ENCODE measurements at regions not wholly inside any gene's neighbourhood (a gene's known extent, or its start where the extent isn't known, plus 50 kb on each side); places are given as distances from the start of the nearest gene placed in this dataset.

- Mint-ChIP-seq H3K36me3 (ENCODE audit: insufficient read depth in 2 of 2) (no peaks in the 10 kb centered on the region), H3K27ac (no peak overlapping the region), H3K4me3 (no peak overlapping the region), H3K4me1 (ENCODE audit: low read depth) (no peaks in the 10 kb centered on the region), H3K27me3 (ENCODE audit: low read depth) (no peaks in the 10 kb centered on the region), H3K9me3 (no peaks in the 10 kb centered on the region)
- ATAC-seq (replicated peaks in 1 of 2), result no peak
- no peak for DNase-seq
Measured at GRCh38 chr22:49238181-49239141, 589.2 kb downstream of the BRD1 start.

- ATAC-seq (replicated peaks in 1 of 2), result no peak
- Mint-ChIP-seq H3K9me3 (no peaks in the 10 kb centered on the region), H3K4me1 (ENCODE audit: low read depth) (no peaks in the 10 kb centered on the region), H3K4me3 (no peak overlapping the region), H3K27me3 (ENCODE audit: low read depth) (no peaks in the 10 kb centered on the region), H3K36me3 (ENCODE audit: insufficient read depth in 2 of 2) (no peaks in the 10 kb centered on the region), H3K27ac (no peak overlapping the region)
- DNase-seq, result no peak
Measured at GRCh38 chr22:49237703-49238102, 590.0 kb downstream of the BRD1 start.

GRCh38 chr22:49237279-49237678 lies 590.4 kb downstream of the BRD1 start:
- ATAC-seq (replicated peaks in 1 of 2), result no peak
- DNase-seq, result no peak
- no peaks in the 10 kb centered on the region for H3K36me3 Mint-ChIP-seq (ENCODE audit: insufficient read depth in 2 of 2)
- no peak overlapping the region for H3K27ac Mint-ChIP-seq
- no peak overlapping the region for H3K4me3 Mint-ChIP-seq
- H3K4me1 Mint-ChIP-seq (ENCODE audit: low read depth), result no peaks in the 10 kb centered on the region
- no peaks in the 10 kb centered on the region for H3K9me3 Mint-ChIP-seq
- H3K27me3 Mint-ChIP-seq (ENCODE audit: low read depth), result no peaks in the 10 kb centered on the region

- no peaks in the 10 kb centered on the region for H3K27me3 Mint-ChIP-seq (ENCODE audit: low read depth)
- no peaks in the 10 kb centered on the region for H3K36me3 Mint-ChIP-seq (ENCODE audit: insufficient read depth in 2 of 2)
- H3K9me3 Mint-ChIP-seq, result no peaks in the 10 kb centered on the region
- H3K27ac Mint-ChIP-seq, result no peak overlapping the region
- no peak overlapping the region for H3K4me3 Mint-ChIP-seq
- ATAC-seq (replicated peaks in 1 of 2) (no peak), DNase-seq (no peak)
- no peaks in the 10 kb centered on the region for H3K4me1 Mint-ChIP-seq (ENCODE audit: low read depth)
Measured at GRCh38 chr22:49236541-49237075, 591.1 kb downstream of the BRD1 start.

GRCh38 chr22:49235463-49236300 lies 592.0 kb downstream of the BRD1 start:
- no peak for DNase-seq
- Mint-ChIP-seq H3K4me1 (ENCODE audit: low read depth) (no peaks in the 10 kb centered on the region), H3K9me3 (no peaks in the 10 kb centered on the region), H3K27me3 (ENCODE audit: low read depth) (no peaks in the 10 kb centered on the region), H3K27ac (no peak overlapping the region), H3K4me3 (no peak overlapping the region), H3K36me3 (ENCODE audit: insufficient read depth in 2 of 2) (no peaks in the 10 kb centered on the region)
- ATAC-seq (replicated peaks in 1 of 2), result no peak

GRCh38 chr22:49234459-49234858 lies 593.2 kb downstream of the BRD1 start:
- Mint-ChIP-seq H3K9me3 (no peaks in the 10 kb centered on the region), H3K4me1 (ENCODE audit: low read depth) (no peaks in the 10 kb centered on the region), H3K27me3 (ENCODE audit: low read depth) (peaks cover 2% of the 10 kb centered on the region)

GRCh38 chr22:49233507-49234100 lies 594.1 kb downstream of the BRD1 start:
- ATAC-seq (replicated peaks in 1 of 2) (no peak), DNase-seq (no peak)
- H3K4me1 Mint-ChIP-seq (ENCODE audit: low read depth), result no peaks in the 10 kb centered on the region
- peaks cover 5% of the 10 kb centered on the region for H3K27me3 Mint-ChIP-seq (ENCODE audit: low read depth)
- no peaks in the 10 kb centered on the region for H3K9me3 Mint-ChIP-seq
- no peak overlapping the region for H3K4me3 Mint-ChIP-seq
- H3K27ac Mint-ChIP-seq, result no peak overlapping the region
- H3K36me3 Mint-ChIP-seq (ENCODE audit: insufficient read depth in 2 of 2), result no peaks in the 10 kb centered on the region

More at GRCh38 chr22:49234459-49234858, 593.2 kb downstream of the BRD1 start:
- no peak overlapping the region for H3K27ac Mint-ChIP-seq
- ATAC-seq (replicated peaks in 1 of 2) (no peak), DNase-seq (no peak)
- no peaks in the 10 kb centered on the region for H3K36me3 Mint-ChIP-seq (ENCODE audit: insufficient read depth in 2 of 2)
- no peak overlapping the region for H3K4me3 Mint-ChIP-seq

- Mint-ChIP-seq H3K27ac (no peak overlapping the region), H3K27me3 (ENCODE audit: low read depth) (peaks cover 5% of the 10 kb centered on the region), H3K4me3 (no peak overlapping the region), H3K36me3 (ENCODE audit: insufficient read depth in 2 of 2) (no peaks in the 10 kb centered on the region), H3K9me3 (no peaks in the 10 kb centered on the region), H3K4me1 (ENCODE audit: low read depth) (no peaks in the 10 kb centered on the region)
- ATAC-seq (replicated peaks in 1 of 2), result no peak
- DNase-seq, result no peak
Measured at GRCh38 chr22:49232319-49233067, 595.2 kb downstream of the BRD1 start.

- H3K9me3 Mint-ChIP-seq, result no peaks in the 10 kb centered on the region
- no peak for ATAC-seq (replicated peaks in 1 of 2)
Measured at GRCh38 chr22:49230194-49230577, 597.5 kb downstream of the BRD1 start.

GRCh38 chr22:49229483-49230193 lies 598.0 kb downstream of the BRD1 start:
- no peaks in the 10 kb centered on the region for H3K9me3 Mint-ChIP-seq
- H3K36me3 Mint-ChIP-seq (ENCODE audit: insufficient read depth in 2 of 2), result no peaks in the 10 kb centered on the region
- DNase-seq (no peak), ATAC-seq (replicated peaks in 1 of 2) (no peak)
- H3K4me3 Mint-ChIP-seq, result no peak overlapping the region
- H3K27me3 Mint-ChIP-seq (ENCODE audit: low read depth), result peaks cover 5% of the 10 kb centered on the region
- H3K4me1 Mint-ChIP-seq (ENCODE audit: low read depth), result no peaks in the 10 kb centered on the region
- H3K27ac Mint-ChIP-seq, result no peak overlapping the region

More at GRCh38 chr22:49230194-49230577, 597.5 kb downstream of the BRD1 start:
- H3K4me3 Mint-ChIP-seq, result no peak overlapping the region
- H3K27ac Mint-ChIP-seq, result no peak overlapping the region
- H3K27me3 Mint-ChIP-seq (ENCODE audit: low read depth), result peaks cover 5% of the 10 kb centered on the region
- H3K4me1 Mint-ChIP-seq (ENCODE audit: low read depth), result no peaks in the 10 kb centered on the region
- DNase-seq, result no peak
- H3K36me3 Mint-ChIP-seq (ENCODE audit: insufficient read depth in 2 of 2), result no peaks in the 10 kb centered on the region

- Mint-ChIP-seq H3K27ac (no peak overlapping the region), H3K4me3 (no peak overlapping the region), H3K4me1 (ENCODE audit: low read depth) (no peaks in the 10 kb centered on the region), H3K9me3 (no peaks in the 10 kb centered on the region), H3K27me3 (ENCODE audit: low read depth) (peaks cover 5% of the 10 kb centered on the region), H3K36me3 (ENCODE audit: insufficient read depth in 2 of 2) (no peaks in the 10 kb centered on the region)
- DNase-seq (no peak), ATAC-seq (replicated peaks in 1 of 2) (no peak)
Measured at GRCh38 chr22:49228431-49229037, 599.1 kb downstream of the BRD1 start.

- Mint-ChIP-seq H3K27ac (no peak overlapping the region), H3K36me3 (ENCODE audit: insufficient read depth in 2 of 2) (no peaks in the 10 kb centered on the region), H3K4me3 (no peak overlapping the region), H3K9me3 (no peaks in the 10 kb centered on the region), H3K4me1 (ENCODE audit: low read depth) (no peaks in the 10 kb centered on the region), H3K27me3 (ENCODE audit: low read depth) (peaks cover 5% of the 10 kb centered on the region)
- DNase-seq (no peak), ATAC-seq (replicated peaks in 1 of 2) (no peak)
Measured at GRCh38 chr22:49227670-49228069, 600.0 kb downstream of the BRD1 start.
